ENCODE measurements at regions not wholly inside any gene's neighbourhood (a gene's known extent, or its start where the extent isn't known, plus 50 kb on each side); places are given as distances from the start of the nearest gene placed in this dataset.

DNA sequence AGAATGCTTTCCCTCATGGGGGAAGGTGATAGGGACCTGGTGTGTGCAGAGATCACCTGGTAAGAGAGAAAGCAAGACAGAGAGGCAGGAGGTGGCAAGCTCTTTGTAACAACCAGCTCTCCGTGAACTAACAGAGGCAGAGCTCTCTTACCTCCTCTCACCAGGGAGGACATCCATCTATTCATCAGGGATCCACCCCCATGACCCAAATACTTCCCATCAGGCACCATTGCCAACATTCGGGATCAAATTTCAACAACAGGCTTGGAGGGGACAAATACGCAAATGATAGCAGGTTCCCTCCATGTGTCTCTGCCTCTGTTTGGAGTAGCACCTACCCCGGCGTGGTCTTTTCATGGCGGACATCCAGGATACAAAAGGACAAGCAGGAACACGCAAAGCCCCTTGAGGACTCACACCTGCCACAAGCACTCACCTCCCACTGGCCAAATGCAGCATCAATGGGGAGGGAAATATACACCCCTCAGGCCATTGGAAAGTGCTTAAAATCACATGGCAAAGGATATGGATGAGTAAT lies 431.2 kb upstream of the AUTS2 start:
- no peak for DNase-seq (ENCODE audit: extremely low read depth, low read depth)
- TF ChIP-seq, protein P1, sequence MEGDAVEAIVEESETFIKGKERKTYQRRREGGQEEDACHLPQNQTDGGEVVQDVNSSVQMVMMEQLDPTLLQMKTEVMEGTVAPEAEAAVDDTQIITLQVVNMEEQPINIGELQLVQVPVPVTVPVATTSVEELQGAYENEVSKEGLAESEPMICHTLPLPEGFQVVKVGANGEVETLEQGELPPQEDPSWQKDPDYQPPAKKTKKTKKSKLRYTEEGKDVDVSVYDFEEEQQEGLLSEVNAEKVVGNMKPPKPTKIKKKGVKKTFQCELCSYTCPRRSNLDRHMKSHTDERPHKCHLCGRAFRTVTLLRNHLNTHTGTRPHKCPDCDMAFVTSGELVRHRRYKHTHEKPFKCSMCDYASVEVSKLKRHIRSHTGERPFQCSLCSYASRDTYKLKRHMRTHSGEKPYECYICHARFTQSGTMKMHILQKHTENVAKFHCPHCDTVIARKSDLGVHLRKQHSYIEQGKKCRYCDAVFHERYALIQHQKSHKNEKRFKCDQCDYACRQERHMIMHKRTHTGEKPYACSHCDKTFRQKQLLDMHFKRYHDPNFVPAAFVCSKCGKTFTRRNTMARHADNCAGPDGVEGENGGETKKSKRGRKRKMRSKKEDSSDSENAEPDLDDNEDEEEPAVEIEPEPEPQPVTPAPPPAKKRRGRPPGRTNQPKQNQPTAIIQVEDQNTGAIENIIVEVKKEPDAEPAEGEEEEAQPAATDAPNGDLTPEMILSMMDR (IDR thresholded peaks at IDR 0.05; ENCODE audit: low read depth, low read length), result no peak

DNA sequence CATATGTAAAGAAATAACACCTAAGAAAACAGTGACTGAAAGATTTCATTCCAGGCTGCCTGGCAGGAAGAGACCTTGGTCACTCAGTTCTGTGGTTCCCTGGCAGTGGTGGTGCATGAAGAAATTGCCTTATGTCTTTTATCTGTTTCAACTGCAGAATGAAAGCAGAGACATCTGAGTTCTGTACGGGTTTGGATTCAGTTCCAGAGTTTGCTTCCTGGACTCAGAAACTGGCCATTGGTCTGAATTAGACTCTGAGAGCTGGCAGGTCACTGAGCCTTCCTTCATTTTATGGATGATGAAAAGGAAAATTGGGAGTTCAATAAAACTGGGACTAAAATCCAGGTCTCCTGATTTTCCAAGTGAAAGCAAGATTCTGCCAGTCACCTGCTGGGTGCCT lies 428.9 kb upstream of the AUTS2 start:
- TF ChIP-seq, protein P1 (IDR thresholded peaks at IDR 0.05; ENCODE audit: low read depth, low read length), result no peak
- no peak for DNase-seq (ENCODE audit: extremely low read depth, low read depth)

- TF ChIP-seq, protein P1 (IDR thresholded peaks at IDR 0.05; ENCODE audit: low read depth, low read length), result no peak
- no peak for DNase-seq (ENCODE audit: extremely low read depth, low read depth)
These were observed 425.8 kb upstream of the AUTS2 start for GRCh38 chr7:69172357-69173077.

DNA sequence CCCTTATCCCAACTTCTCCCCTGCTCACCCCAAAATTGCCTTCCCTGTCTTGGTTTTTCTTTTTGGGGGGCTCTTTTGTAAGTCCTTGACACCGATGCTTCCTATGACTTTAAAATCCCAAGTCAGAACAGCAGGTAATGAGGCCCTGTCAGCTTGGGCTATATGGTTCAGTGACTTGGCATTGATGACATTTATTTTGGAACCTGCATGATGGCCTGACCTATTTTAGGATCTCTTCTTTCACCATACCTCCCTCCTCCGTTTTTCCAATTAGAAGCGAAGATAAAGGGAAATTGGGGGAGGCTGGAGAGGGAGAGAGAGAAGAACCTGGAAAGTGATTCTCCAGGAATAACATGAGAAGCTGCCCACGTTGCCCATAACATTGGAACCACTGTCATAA lies 424.9 kb upstream of the AUTS2 start:
- no peak for DNase-seq (ENCODE audit: extremely low read depth, low read depth)

GRCh38 chr7:69173846-69174245 lies 424.4 kb upstream of the AUTS2 start:
- DNase-seq (ENCODE audit: extremely low read depth, low read depth), result no peak
- TF ChIP-seq, protein P1 (IDR thresholded peaks at IDR 0.05; ENCODE audit: low read depth, low read length), result no peak

More for the DNA sequence above, 424.9 kb upstream of the AUTS2 start:
- TF ChIP-seq, protein P1 (IDR thresholded peaks at IDR 0.05; ENCODE audit: low read depth, low read length), result no peak

DNA sequence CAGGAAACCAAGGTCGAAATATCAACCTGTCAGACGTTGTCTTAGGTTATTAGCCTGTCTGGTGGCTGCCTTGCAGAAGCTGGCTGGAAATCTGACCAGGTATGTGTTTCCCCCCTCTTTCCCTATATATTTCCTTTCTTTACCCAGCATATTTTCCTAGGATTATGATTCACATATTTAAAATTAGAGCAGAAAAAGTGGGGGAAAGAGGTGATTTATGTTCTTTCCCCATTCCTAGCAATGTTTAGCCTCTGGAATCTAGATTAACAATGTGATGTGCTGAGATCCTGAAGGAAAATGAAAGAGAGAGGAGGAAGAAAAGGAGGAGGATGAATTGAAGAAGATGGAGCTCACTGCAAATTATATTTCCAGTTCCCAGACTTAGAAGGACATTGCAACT lies 421.4 kb upstream of the AUTS2 start:
- no peak for DNase-seq (ENCODE audit: extremely low read depth, low read depth)

DNA sequence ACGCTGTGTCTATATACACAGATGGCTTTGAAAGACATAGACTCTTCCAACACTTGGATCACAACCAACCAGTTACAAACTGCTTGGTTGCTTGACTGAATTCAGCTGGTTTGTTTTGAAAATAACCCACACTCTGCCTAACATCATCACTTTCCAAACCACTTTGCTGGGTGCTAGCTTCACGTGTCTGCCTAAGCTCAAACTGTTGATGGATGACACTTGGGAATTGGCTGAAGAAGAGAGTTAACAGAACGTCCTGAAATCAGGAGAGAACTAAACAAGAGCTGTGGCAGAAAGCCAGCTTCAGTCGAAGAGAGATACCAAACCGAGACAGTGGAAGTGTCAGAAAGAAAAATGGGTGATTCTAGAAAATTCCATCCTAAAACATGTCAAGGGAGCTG lies 420.8 kb upstream of the AUTS2 start:
- TF ChIP-seq, protein P1 (IDR thresholded peaks at IDR 0.05; ENCODE audit: low read depth, low read length), result no peak

More for the DNA sequence above, 421.4 kb upstream of the AUTS2 start:
- TF ChIP-seq, protein P1 (IDR thresholded peaks at IDR 0.05; ENCODE audit: low read depth, low read length), result no peak

More for the DNA sequence above, 420.8 kb upstream of the AUTS2 start:
- no peak for DNase-seq (ENCODE audit: extremely low read depth, low read depth)

Measured in AG09319 (cell line).